ENCODE measurements at regions not wholly inside any gene's neighbourhood (a gene's known extent, or its start where the extent isn't known, plus 50 kb on each side); places are given as distances from the start of the nearest gene placed in this dataset.
"Not testable (repeated sequence)": the region's sequence is repeated elsewhere in the genome, so short reads cannot be mapped to it uniquely, and the experiment has no call there.

DNA sequence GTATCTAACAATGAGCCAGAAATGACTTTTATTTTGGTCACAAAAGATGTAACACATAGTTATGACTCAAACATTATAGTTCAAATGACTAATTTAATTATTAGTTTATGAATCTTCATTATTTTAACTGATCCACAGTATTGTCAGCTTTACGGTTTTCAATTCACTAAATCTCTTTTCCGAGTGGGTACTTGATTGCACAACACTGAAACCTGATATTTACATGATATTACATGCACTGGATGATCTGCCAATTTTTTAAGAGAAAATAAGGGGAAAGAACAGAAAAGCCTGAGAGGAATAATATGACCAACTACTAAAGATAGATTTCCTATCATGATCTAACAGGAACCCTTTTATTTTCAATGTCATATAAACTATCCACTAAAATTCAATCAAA lies 1446.0 kb downstream of the FSTL5 start:
- Mint-ChIP-seq H3K27ac (no peak overlapping the region), H3K36me3 (ENCODE audit: insufficient read depth) (no peaks in the 10 kb centered on the region), H3K4me3 (ENCODE audit: low read depth) (no peak overlapping the region), H3K27me3 (peaks cover 7% of the 10 kb centered on the region), H3K9me3 (ENCODE audit: low read depth) (no peaks in the 10 kb centered on the region), H3K4me1 (ENCODE audit: low read depth) (peaks cover 1% of the 10 kb centered on the region)
- TF ChIP-seq, protein P1, sequence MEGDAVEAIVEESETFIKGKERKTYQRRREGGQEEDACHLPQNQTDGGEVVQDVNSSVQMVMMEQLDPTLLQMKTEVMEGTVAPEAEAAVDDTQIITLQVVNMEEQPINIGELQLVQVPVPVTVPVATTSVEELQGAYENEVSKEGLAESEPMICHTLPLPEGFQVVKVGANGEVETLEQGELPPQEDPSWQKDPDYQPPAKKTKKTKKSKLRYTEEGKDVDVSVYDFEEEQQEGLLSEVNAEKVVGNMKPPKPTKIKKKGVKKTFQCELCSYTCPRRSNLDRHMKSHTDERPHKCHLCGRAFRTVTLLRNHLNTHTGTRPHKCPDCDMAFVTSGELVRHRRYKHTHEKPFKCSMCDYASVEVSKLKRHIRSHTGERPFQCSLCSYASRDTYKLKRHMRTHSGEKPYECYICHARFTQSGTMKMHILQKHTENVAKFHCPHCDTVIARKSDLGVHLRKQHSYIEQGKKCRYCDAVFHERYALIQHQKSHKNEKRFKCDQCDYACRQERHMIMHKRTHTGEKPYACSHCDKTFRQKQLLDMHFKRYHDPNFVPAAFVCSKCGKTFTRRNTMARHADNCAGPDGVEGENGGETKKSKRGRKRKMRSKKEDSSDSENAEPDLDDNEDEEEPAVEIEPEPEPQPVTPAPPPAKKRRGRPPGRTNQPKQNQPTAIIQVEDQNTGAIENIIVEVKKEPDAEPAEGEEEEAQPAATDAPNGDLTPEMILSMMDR (IDR thresholded peaks at IDR 0.05; ENCODE audit: unreplicated experiment): no peak
- no peak for DNase-seq (ENCODE audit: low spot score, unreplicated experiment)

DNA sequence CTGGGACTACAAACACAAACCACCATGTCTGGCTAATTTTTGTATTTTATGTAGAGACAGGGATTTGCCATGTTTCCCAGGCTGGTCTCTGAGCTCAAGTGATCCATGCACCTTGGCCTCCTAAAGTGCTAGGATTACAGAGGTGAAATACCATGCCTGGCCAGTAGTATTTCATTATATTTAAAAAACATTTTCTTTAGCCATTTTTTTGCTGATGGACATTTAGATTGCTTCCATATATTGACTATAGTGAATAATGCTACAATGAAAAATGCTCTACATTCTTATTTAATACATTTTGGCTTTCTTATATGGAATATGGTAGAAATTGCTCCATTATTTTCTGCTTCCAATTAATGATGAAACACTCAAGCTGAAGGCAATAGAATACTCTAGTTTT lies 1439.7 kb downstream of the FSTL5 start:
- H3K4me1 Mint-ChIP-seq (ENCODE audit: low read depth): no peaks in the 10 kb centered on the region
- no peak overlapping the region for H3K4me3 Mint-ChIP-seq (ENCODE audit: low read depth)
- TF ChIP-seq, protein P1 (IDR thresholded peaks at IDR 0.05; ENCODE audit: unreplicated experiment): no peak
- no peaks in the 10 kb centered on the region for H3K9me3 Mint-ChIP-seq (ENCODE audit: low read depth)
- no peaks in the 10 kb centered on the region for H3K27me3 Mint-ChIP-seq
- no peak for DNase-seq (ENCODE audit: low spot score, unreplicated experiment)
- H3K36me3 Mint-ChIP-seq (ENCODE audit: insufficient read depth): no peaks in the 10 kb centered on the region
- no peak overlapping the region for H3K27ac Mint-ChIP-seq

- H3K27me3 Mint-ChIP-seq: no peaks in the 10 kb centered on the region
- peaks cover 29% of the 10 kb centered on the region for H3K9me3 Mint-ChIP-seq (ENCODE audit: low read depth)
- no peak overlapping the region for H3K4me3 Mint-ChIP-seq (ENCODE audit: low read depth)
- no peaks in the 10 kb centered on the region for H3K4me1 Mint-ChIP-seq (ENCODE audit: low read depth)
- H3K27ac Mint-ChIP-seq: no peak overlapping the region
- H3K36me3 Mint-ChIP-seq (ENCODE audit: insufficient read depth): no peaks in the 10 kb centered on the region
- DNase-seq (ENCODE audit: low spot score, unreplicated experiment): no peak
- TF ChIP-seq, protein P1 (IDR thresholded peaks at IDR 0.05; ENCODE audit: unreplicated experiment): no peak
Observed at GRCh38 chr4:160745126-160745525, 1418.7 kb downstream of the FSTL5 start.

DNA sequence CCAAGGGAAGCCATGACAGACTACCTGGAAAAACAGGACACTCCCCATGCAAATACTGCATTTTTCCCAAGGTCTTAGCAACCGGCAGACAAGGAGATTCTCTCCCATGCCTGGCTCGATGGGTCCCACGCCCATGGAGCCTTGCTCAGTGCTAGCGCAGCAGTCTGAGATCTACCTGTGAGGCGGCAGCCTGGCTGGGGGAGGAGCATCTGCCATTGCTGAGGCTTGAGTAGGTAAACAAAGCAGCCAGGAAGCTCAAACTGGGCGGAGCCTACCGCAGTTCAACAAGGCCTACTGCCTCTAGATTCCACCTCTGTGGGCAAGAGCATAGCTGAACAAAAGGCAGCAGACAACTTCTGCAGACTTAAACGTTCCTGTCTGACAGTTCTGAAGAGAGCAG lies 1417.2 kb downstream of the FSTL5 start:
- H3K4me3 Mint-ChIP-seq (ENCODE audit: low read depth); H3K27me3 Mint-ChIP-seq; H3K27ac Mint-ChIP-seq; H3K36me3 Mint-ChIP-seq (ENCODE audit: insufficient read depth); DNase-seq (ENCODE audit: low spot score, unreplicated experiment); H3K4me1 Mint-ChIP-seq (ENCODE audit: low read depth): not testable (repeated sequence)
- peaks cover 34% of the 10 kb centered on the region for H3K9me3 Mint-ChIP-seq (ENCODE audit: low read depth)

- DNase-seq (ENCODE audit: low spot score, unreplicated experiment): no peak
- H3K36me3 Mint-ChIP-seq (ENCODE audit: insufficient read depth): no peaks in the 10 kb centered on the region
- no peaks in the 10 kb centered on the region for H3K9me3 Mint-ChIP-seq (ENCODE audit: low read depth)
- H3K27me3 Mint-ChIP-seq: no peaks in the 10 kb centered on the region
- H3K4me1 Mint-ChIP-seq (ENCODE audit: low read depth): peaks cover 2% of the 10 kb centered on the region
- H3K27ac Mint-ChIP-seq: no peak overlapping the region
- TF ChIP-seq, protein P1 (IDR thresholded peaks at IDR 0.05; ENCODE audit: unreplicated experiment): no peak
- H3K4me3 Mint-ChIP-seq (ENCODE audit: low read depth): no peak overlapping the region
Observed at GRCh38 chr4:160772668-160773067, 1391.1 kb downstream of the FSTL5 start.

- Mint-ChIP-seq H3K36me3 (ENCODE audit: insufficient read depth) (peaks cover 2% of the 10 kb centered on the region), H3K9me3 (ENCODE audit: low read depth) (peaks cover 31% of the 10 kb centered on the region), H3K4me1 (ENCODE audit: low read depth) (no peaks in the 10 kb centered on the region), H3K27ac (no peak overlapping the region), H3K4me3 (ENCODE audit: low read depth) (no peak overlapping the region), H3K27me3 (no peaks in the 10 kb centered on the region)
- DNase-seq (ENCODE audit: low spot score, unreplicated experiment): no peak
- TF ChIP-seq, protein P1 (IDR thresholded peaks at IDR 0.05; ENCODE audit: unreplicated experiment): no peak
Observed at GRCh38 chr4:160795216-160795615, 1368.6 kb downstream of the FSTL5 start.

All from progenitor cell of endocrine pancreas (in vitro differentiated cells).